Ectodermal cell (in vitro differentiated cells): ENCODE measurements at regions not wholly inside any gene's neighbourhood (a gene's known extent, or its start where the extent isn't known, plus 50 kb on each side); places are given as distances from the start of the nearest gene placed in this dataset.

Experiments used
- H3K27ac ChIP-seq: 2 replicates; pipeline ENCODE4 v1.7.0; 2013; ENCODE audit warnings: mild to moderate bottlenecking, low read depth, low read length; ENCODE audit not compliant: insufficient read depth, poor library complexity, severe bottlenecking
- H3K27me3 ChIP-seq: 2 replicates; pipeline ENCODE4 v1.7.0; 2013; ENCODE audit warnings: mild to moderate bottlenecking, low read length; ENCODE audit not compliant: insufficient read depth, control insufficient read depth, poor library complexity, severe bottlenecking
- H3K36me3 ChIP-seq: one replicate; pipeline ENCODE4 v1.7.0; 2013; ENCODE audit warnings: low read length; ENCODE audit not compliant: control insufficient read depth, insufficient read depth
- H3K4me1 ChIP-seq: one replicate; pipeline ENCODE4 v1.7.0; 2013; ENCODE audit warnings: low read length; ENCODE audit not compliant: control insufficient read depth, insufficient read depth
- H3K4me3 ChIP-seq: 2 replicates; pipeline ENCODE4 v1.7.0; 2013; ENCODE audit warnings: low read depth, low read length, control low read depth; ENCODE audit not compliant: insufficient read depth
- H3K9me3 ChIP-seq: 2 replicates; pipeline ENCODE4 v1.7.0; 2013; ENCODE audit warnings: mild to moderate bottlenecking, low read length, moderate library complexity; ENCODE audit not compliant: control insufficient read depth
- WGBS, 2 experiments: methylation state at CpG; one replicate each; pipeline ENCODE4 v1.1.7; 2013; ENCODE audit warnings: missing lambda C conversion rate in 2 of 2; 5-methylcytosine and 5-hydroxymethylcytosine counted together

GRCh38 chr12:127358888-127359287 lies 908.1 kb upstream of the TMEM132C start:
- Histone ChIP-seq H3K27ac (no peak overlapping the region), H3K36me3 (no peaks in the 10 kb centered on the region), H3K27me3 (no peaks in the 10 kb centered on the region), H3K4me3 (no peak overlapping the region), H3K9me3 (no peaks in the 10 kb centered on the region), H3K4me1 (no peaks in the 10 kb centered on the region)
- WGBS, 2 experiments: 69 to 80% methylated on average over 1 of the region's 2 CpGs

GRCh38 chr12:127360580-127360979 lies 906.4 kb upstream of the TMEM132C start:
- WGBS, 2 experiments: 94 to 95% methylated on average over 6 of the region's 6 CpGs
- no peaks in the 10 kb centered on the region for H3K36me3 ChIP-seq
- H3K4me3 ChIP-seq: no peak overlapping the region
- no peak overlapping the region for H3K27ac ChIP-seq
- H3K27me3 ChIP-seq: no peaks in the 10 kb centered on the region
- H3K4me1 ChIP-seq: no peaks in the 10 kb centered on the region
- no peaks in the 10 kb centered on the region for H3K9me3 ChIP-seq

- WGBS, 2 experiments: 95 to 97% methylated on average over 3 to 4 of the region's 4 CpGs
- Histone ChIP-seq H3K27ac (no peak overlapping the region), H3K27me3 (no peaks in the 10 kb centered on the region), H3K9me3 (no peaks in the 10 kb centered on the region), H3K4me1 (no peaks in the 10 kb centered on the region), H3K4me3 (no peak overlapping the region), H3K36me3 (no peaks in the 10 kb centered on the region)
Observed at GRCh38 chr12:127362121-127362520, 904.8 kb upstream of the TMEM132C start.

- H3K27me3 ChIP-seq: no peaks in the 10 kb centered on the region
- no peak overlapping the region for H3K27ac ChIP-seq
- H3K36me3 ChIP-seq: no peaks in the 10 kb centered on the region
- WGBS, 2 experiments: 39 to 68% methylated on average over 2 of the region's 2 CpGs
- no peak overlapping the region for H3K4me3 ChIP-seq
- no peaks in the 10 kb centered on the region for H3K4me1 ChIP-seq
- no peaks in the 10 kb centered on the region for H3K9me3 ChIP-seq
Observed at GRCh38 chr12:127363392-127363791, 903.6 kb upstream of the TMEM132C start.

- no peak overlapping the region for H3K27ac ChIP-seq
- no peak overlapping the region for H3K4me3 ChIP-seq
- WGBS, 2 experiments: 94 to 95% methylated on average over 4 of the region's 4 CpGs
- H3K27me3 ChIP-seq: no peaks in the 10 kb centered on the region
- no peaks in the 10 kb centered on the region for H3K9me3 ChIP-seq
- no peaks in the 10 kb centered on the region for H3K36me3 ChIP-seq
- no peaks in the 10 kb centered on the region for H3K4me1 ChIP-seq
Observed at GRCh38 chr12:127373559-127373958, 893.4 kb upstream of the TMEM132C start.

- no peak overlapping the region for H3K27ac ChIP-seq
- H3K36me3 ChIP-seq: no peaks in the 10 kb centered on the region
- no peaks in the 10 kb centered on the region for H3K9me3 ChIP-seq
- H3K4me3 ChIP-seq: no peak overlapping the region
- H3K27me3 ChIP-seq: no peaks in the 10 kb centered on the region
- H3K4me1 ChIP-seq: no peaks in the 10 kb centered on the region
Observed at GRCh38 chr12:127374447-127374846, 892.5 kb upstream of the TMEM132C start.

- peak overlapping the region; percentile 22 for H3K4me3 ChIP-seq
- no peaks in the 10 kb centered on the region for H3K4me1 ChIP-seq
- no peaks in the 10 kb centered on the region for H3K36me3 ChIP-seq
- H3K9me3 ChIP-seq: no peaks in the 10 kb centered on the region
- H3K27me3 ChIP-seq: no peaks in the 10 kb centered on the region
- no peak overlapping the region for H3K27ac ChIP-seq
- WGBS, 2 experiments: 5 to 7% methylated on average over 32 to 33 of the region's 33 CpGs
Observed at GRCh38 chr12:127381043-127381668, 885.8 kb upstream of the TMEM132C start.

GRCh38 chr12:127381681-127382080 lies 885.3 kb upstream of the TMEM132C start:
- Histone ChIP-seq H3K36me3 (no peaks in the 10 kb centered on the region), H3K27me3 (no peaks in the 10 kb centered on the region), H3K4me3 (no peak overlapping the region), H3K27ac (no peak overlapping the region), H3K4me1 (no peaks in the 10 kb centered on the region), H3K9me3 (no peaks in the 10 kb centered on the region)
- 90% methylated on average over 6 of the region's 6 CpGs for WGBS, 2 experiments

- 86 to 87% methylated on average over 8 of the region's 8 CpGs for WGBS, 2 experiments
Observed at GRCh38 chr12:127383281-127383680, 883.7 kb upstream of the TMEM132C start.

GRCh38 chr12:127386723-127387122 lies 880.2 kb upstream of the TMEM132C start:
- Histone ChIP-seq H3K4me1 (no peaks in the 10 kb centered on the region), H3K4me3 (no peak overlapping the region), H3K27ac (no peak overlapping the region), H3K36me3 (no peaks in the 10 kb centered on the region), H3K27me3 (no peaks in the 10 kb centered on the region), H3K9me3 (no peaks in the 10 kb centered on the region)
- 92% methylated on average over 5 of the region's 5 CpGs for WGBS, 2 experiments

More at GRCh38 chr12:127383281-127383680, 883.7 kb upstream of the TMEM132C start:
- H3K4me3 ChIP-seq: no peak overlapping the region
- no peaks in the 10 kb centered on the region for H3K27me3 ChIP-seq
- no peak overlapping the region for H3K27ac ChIP-seq
- no peaks in the 10 kb centered on the region for H3K9me3 ChIP-seq
- no peaks in the 10 kb centered on the region for H3K36me3 ChIP-seq
- no peaks in the 10 kb centered on the region for H3K4me1 ChIP-seq

- Histone ChIP-seq H3K27me3 (no peaks in the 10 kb centered on the region), H3K27ac (no peak overlapping the region), H3K4me1 (no peaks in the 10 kb centered on the region), H3K36me3 (no peaks in the 10 kb centered on the region), H3K4me3 (no peak overlapping the region), H3K9me3 (no peaks in the 10 kb centered on the region)
- 86 to 87% methylated on average over 7 of the region's 7 CpGs for WGBS, 2 experiments
Observed at GRCh38 chr12:127388985-127389384, 878.0 kb upstream of the TMEM132C start.
